HEK293 (cell line): ENCODE measurements at regions not wholly inside any gene's neighbourhood (a gene's known extent, or its start where the extent isn't known, plus 50 kb on each side); places are given as distances from the start of the nearest gene placed in this dataset.

Experiments used
- CTCF ChIA-PET: fragments of 350-600 bp; formaldehyde crosslinking; extraction: SDS; loops from one replicate; lab custom pipeline; 2021; ENCODE audit warnings: antibody characterized with exemption; lab: Yijun Ruan, JAX
- POLR2A ChIA-PET: fragments of 300-600 bp; formaldehyde crosslinking; extraction: SDS; loops from one replicate; lab custom pipeline; 2020; ENCODE audit warnings: antibody characterized with exemption, inconsistent platforms; lab: Yijun Ruan, JAX
- H3K27ac ChIP-seq: fragments of 200-500 bp; sonication (Bioruptor generic); 2 replicates; pipeline ENCODE4 v1.5.1; 2014; ENCODE audit warnings: low read depth, low read length, control low read depth, inconsistent platforms; ENCODE audit errors: extremely low read depth
- H3K36me3 ChIP-seq, 2 experiments: fragments of 200-500 bp in 1 of 2; sonication (Bioruptor generic) in 1 of 2; 1 replicate in 1 of 2; 2 replicates in 1 of 2; pipeline ENCODE4 v1.5.1; 2014 to 2017; ENCODE audit warnings: inconsistent platforms in 2 of 2, low read length in 2 of 2; ENCODE audit not compliant: control insufficient read depth in 2 of 2, insufficient read depth in 1 of 2
- H3K4me1 ChIP-seq: fragments of 200-500 bp; sonication (Bioruptor generic); 2 replicates; pipeline ENCODE4 v1.5.1; 2014; ENCODE audit warnings: mild to moderate bottlenecking, low read length, inconsistent platforms; ENCODE audit not compliant: control insufficient read depth, insufficient read depth
- H3K4me3 ChIP-seq: 2 replicates; pipeline ENCODE4 v1.5.1; 2011; ENCODE audit warnings: low read depth, mild to moderate bottlenecking, control low read depth, low read length, moderate library complexity
- H3K9me3 ChIP-seq: fragments of 200-500 bp; sonication (Bioruptor generic); 2 replicates; pipeline ENCODE4 v1.5.1; 2014; ENCODE audit warnings: low read depth, low read length, inconsistent platforms; ENCODE audit not compliant: control insufficient read depth, insufficient read depth
- GFI1B ChIP-seq: fragments of 450-650 bp; formaldehyde crosslinking; IDR thresholded peaks from 2 replicates; pipeline ENCODE4 v1.5.1; 2016; ENCODE audit warnings: missing biosample characterization, missing genetic modification characterization
- PRDM1 ChIP-seq: fragments of 450-650 bp; formaldehyde crosslinking; IDR thresholded peaks from 2 replicates; pipeline ENCODE4; 2016; ENCODE audit warnings: missing biosample characterization, missing genetic modification characterization
- RBAK ChIP-seq: fragments of 450-650 bp; formaldehyde crosslinking; IDR thresholded peaks from 2 replicates; pipeline ENCODE4 v1.5.1; 2016; ENCODE audit warnings: missing biosample characterization, missing genetic modification characterization
- SCRT2 ChIP-seq: fragments of 450-650 bp; formaldehyde crosslinking; IDR thresholded peaks from 2 replicates; pipeline ENCODE4 v1.5.1; 2016; ENCODE audit warnings: missing biosample characterization, missing genetic modification characterization
- SP2 ChIP-seq: fragments of 450-650 bp; formaldehyde crosslinking; IDR thresholded peaks from 2 replicates; pipeline ENCODE4 v1.5.1; 2016; ENCODE audit warnings: missing biosample characterization, missing genetic modification characterization
- TSHZ1 ChIP-seq: fragments of 450-650 bp; formaldehyde crosslinking; IDR thresholded peaks from 2 replicates; pipeline ENCODE4 v1.5.1; 2016; ENCODE audit warnings: missing biosample characterization, missing genetic modification characterization, borderline replicate concordance
- WT1 ChIP-seq: fragments of 450-650 bp; formaldehyde crosslinking; IDR thresholded peaks from 2 replicates; pipeline ENCODE4 v1.5.1; 2016; ENCODE audit warnings: missing biosample characterization, missing genetic modification characterization
- ZBTB10 ChIP-seq: fragments of 450-650 bp; formaldehyde crosslinking; IDR thresholded peaks from 2 replicates; pipeline ENCODE4 v1.5.1; 2016; ENCODE audit warnings: missing biosample characterization, missing genetic modification characterization
- ZNF341 ChIP-seq: fragments of 450-650 bp; formaldehyde crosslinking; IDR thresholded peaks from 2 replicates; pipeline ENCODE4; 2016; ENCODE audit warnings: low read depth, missing biosample characterization, missing genetic modification characterization
- ZNF366 ChIP-seq: fragments of 450-650 bp; formaldehyde crosslinking; conservative IDR thresholded peaks from 2 replicates; pipeline ENCODE4 v1.5.1; 2016; ENCODE audit warnings: missing biosample characterization, missing genetic modification characterization
- ZNF391 ChIP-seq: fragments of 450-650 bp; formaldehyde crosslinking; IDR thresholded peaks from 2 replicates; pipeline ENCODE4 v1.5.1; 2016; ENCODE audit warnings: low read depth, missing biosample characterization, missing genetic modification characterization, borderline replicate concordance
- ZNF501 ChIP-seq: fragments of 450-650 bp; formaldehyde crosslinking; IDR thresholded peaks from 2 replicates; pipeline ENCODE4 v1.5.1; 2016; ENCODE audit warnings: missing biosample characterization, missing genetic modification characterization
- ZNF549 ChIP-seq: fragments of 450-650 bp; IDR thresholded peaks from 2 replicates; pipeline ENCODE4 v1.5.1; 2018; ENCODE audit warnings: missing biosample characterization, missing genetic modification characterization, mild to moderate bottlenecking, inconsistent platforms, moderate library complexity
- ZNF626 ChIP-seq: fragments of 450-650 bp; sonication (Bioruptor Pico); formaldehyde crosslinking; IDR thresholded peaks from 2 replicates; pipeline ENCODE4 v1.5.1; 2018; ENCODE audit warnings: missing biosample characterization, missing genetic modification characterization, inconsistent platforms
- ZNF654 ChIP-seq: fragments of 450-650 bp; formaldehyde crosslinking; IDR thresholded peaks from 2 replicates; pipeline ENCODE4 v1.5.1; 2016; ENCODE audit warnings: low read depth, missing biosample characterization, missing genetic modification characterization
- TF ChIP-seq, protein P1 (sequence below): fragments of 450-650 bp; formaldehyde crosslinking; IDR thresholded peaks from 2 replicates; pipeline ENCODE4 v1.5.1; 2016; ENCODE audit warnings: missing biosample characterization, missing genetic modification characterization
- TF ChIP-seq, protein P2 (sequence below): fragments of 450-650 bp; formaldehyde crosslinking; IDR thresholded peaks from 2 replicates; pipeline ENCODE4 v1.5.1; 2016; ENCODE audit warnings: missing biosample characterization, missing genetic modification characterization, borderline replicate concordance
- TF ChIP-seq, protein P3 (sequence below): fragments of 450-650 bp; formaldehyde crosslinking; IDR thresholded peaks from 2 replicates; pipeline ENCODE4 v1.5.1; 2016; ENCODE audit warnings: missing biosample characterization, missing genetic modification characterization, low read depth

- CTCF ChIA-PET, result interaction anchor here (1.2 kb wide), 1 partner anchor 8 kb away, joined by 3 read pairs; no protein-coding TSS in a partner anchor
- H3K4me1 ChIP-seq, result no peaks in the 10 kb centered on the region
- H3K27ac ChIP-seq, result no peak overlapping the region
- POLR2A ChIA-PET, result no interaction called here
- TF ChIP-seq TSHZ1 (tag by site-specific recombination) (no peak), WT1 (tag by site-specific recombination) (no peak)
- H3K9me3 ChIP-seq, result no peaks in the 10 kb centered on the region
- H3K4me3 ChIP-seq, result no peak overlapping the region
- no peaks in the 10 kb centered on the region for H3K36me3 ChIP-seq
Observed at GRCh38 chr4:26060286-26060685, 146.3 kb downstream of the SMIM20 start.

GRCh38 chr4:26061248-26061986, 147.4 kb downstream of the SMIM20 start:
- CTCF ChIA-PET, result interaction anchor here (0.6 to 1.2 kb wide), 8 partner anchors 9 to 555 kb away, joined by 3 to 6 read pairs (median 4); no protein-coding TSS in a partner anchor
- POLR2A ChIA-PET, result interaction anchor here (0.6 kb wide), 1 partner anchor 69 kb away, joined by 3 read pairs; no protein-coding TSS in a partner anchor
- H3K27ac ChIP-seq, result no peak overlapping the region
- no peaks in the 10 kb centered on the region for H3K36me3 ChIP-seq
- H3K4me3 ChIP-seq, result no peak overlapping the region
- no peaks in the 10 kb centered on the region for H3K9me3 ChIP-seq
- no peaks in the 10 kb centered on the region for H3K4me1 ChIP-seq
- TF ChIP-seq RBAK (tag by site-specific recombination) (no peak), ZNF391 (no peak), ZBTB10 (tag by site-specific recombination) (no peak), ZNF366 (tag by site-specific recombination) (no peak), PRDM1 (tag by site-specific recombination) (no peak), ZNF549 (tag by site-specific recombination) (no peak), ZNF341 (no peak), SP2 (tag by site-specific recombination) (no peak), GFI1B (no peak), SCRT2 (tag by site-specific recombination) (0 out of 2 replicates have a peak, but pooled peaks have one; percentile 18), ZNF501 (no peak), ZNF626 (tag by site-specific recombination) (no peak), ZNF654 (tag by site-specific recombination) (peak; percentile 62)
- TF ChIP-seq, protein P1, sequence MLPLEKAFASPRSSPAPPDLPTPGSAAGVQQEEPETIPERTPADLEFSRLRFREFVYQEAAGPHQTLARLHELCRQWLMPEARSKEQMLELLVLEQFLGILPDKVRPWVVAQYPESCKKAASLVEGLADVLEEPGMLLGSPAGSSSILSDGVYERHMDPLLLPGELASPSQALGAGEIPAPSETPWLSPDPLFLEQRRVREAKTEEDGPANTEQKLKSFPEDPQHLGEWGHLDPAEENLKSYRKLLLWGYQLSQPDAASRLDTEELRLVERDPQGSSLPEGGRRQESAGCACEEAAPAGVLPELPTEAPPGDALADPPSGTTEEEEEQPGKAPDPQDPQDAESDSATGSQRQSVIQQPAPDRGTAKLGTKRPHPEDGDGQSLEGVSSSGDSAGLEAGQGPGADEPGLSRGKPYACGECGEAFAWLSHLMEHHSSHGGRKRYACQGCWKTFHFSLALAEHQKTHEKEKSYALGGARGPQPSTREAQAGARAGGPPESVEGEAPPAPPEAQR, result no peak
- TF ChIP-seq, protein P2, sequence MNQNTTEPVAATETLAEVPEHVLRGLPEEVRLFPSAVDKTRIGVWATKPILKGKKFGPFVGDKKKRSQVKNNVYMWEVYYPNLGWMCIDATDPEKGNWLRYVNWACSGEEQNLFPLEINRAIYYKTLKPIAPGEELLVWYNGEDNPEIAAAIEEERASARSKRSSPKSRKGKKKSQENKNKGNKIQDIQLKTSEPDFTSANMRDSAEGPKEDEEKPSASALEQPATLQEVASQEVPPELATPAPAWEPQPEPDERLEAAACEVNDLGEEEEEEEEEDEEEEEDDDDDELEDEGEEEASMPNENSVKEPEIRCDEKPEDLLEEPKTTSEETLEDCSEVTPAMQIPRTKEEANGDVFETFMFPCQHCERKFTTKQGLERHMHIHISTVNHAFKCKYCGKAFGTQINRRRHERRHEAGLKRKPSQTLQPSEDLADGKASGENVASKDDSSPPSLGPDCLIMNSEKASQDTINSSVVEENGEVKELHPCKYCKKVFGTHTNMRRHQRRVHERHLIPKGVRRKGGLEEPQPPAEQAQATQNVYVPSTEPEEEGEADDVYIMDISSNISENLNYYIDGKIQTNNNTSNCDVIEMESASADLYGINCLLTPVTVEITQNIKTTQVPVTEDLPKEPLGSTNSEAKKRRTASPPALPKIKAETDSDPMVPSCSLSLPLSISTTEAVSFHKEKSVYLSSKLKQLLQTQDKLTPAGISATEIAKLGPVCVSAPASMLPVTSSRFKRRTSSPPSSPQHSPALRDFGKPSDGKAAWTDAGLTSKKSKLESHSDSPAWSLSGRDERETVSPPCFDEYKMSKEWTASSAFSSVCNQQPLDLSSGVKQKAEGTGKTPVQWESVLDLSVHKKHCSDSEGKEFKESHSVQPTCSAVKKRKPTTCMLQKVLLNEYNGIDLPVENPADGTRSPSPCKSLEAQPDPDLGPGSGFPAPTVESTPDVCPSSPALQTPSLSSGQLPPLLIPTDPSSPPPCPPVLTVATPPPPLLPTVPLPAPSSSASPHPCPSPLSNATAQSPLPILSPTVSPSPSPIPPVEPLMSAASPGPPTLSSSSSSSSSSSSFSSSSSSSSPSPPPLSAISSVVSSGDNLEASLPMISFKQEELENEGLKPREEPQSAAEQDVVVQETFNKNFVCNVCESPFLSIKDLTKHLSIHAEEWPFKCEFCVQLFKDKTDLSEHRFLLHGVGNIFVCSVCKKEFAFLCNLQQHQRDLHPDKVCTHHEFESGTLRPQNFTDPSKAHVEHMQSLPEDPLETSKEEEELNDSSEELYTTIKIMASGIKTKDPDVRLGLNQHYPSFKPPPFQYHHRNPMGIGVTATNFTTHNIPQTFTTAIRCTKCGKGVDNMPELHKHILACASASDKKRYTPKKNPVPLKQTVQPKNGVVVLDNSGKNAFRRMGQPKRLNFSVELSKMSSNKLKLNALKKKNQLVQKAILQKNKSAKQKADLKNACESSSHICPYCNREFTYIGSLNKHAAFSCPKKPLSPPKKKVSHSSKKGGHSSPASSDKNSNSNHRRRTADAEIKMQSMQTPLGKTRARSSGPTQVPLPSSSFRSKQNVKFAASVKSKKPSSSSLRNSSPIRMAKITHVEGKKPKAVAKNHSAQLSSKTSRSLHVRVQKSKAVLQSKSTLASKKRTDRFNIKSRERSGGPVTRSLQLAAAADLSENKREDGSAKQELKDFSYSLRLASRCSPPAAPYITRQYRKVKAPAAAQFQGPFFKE, result no peak
- TF ChIP-seq, protein P3, sequence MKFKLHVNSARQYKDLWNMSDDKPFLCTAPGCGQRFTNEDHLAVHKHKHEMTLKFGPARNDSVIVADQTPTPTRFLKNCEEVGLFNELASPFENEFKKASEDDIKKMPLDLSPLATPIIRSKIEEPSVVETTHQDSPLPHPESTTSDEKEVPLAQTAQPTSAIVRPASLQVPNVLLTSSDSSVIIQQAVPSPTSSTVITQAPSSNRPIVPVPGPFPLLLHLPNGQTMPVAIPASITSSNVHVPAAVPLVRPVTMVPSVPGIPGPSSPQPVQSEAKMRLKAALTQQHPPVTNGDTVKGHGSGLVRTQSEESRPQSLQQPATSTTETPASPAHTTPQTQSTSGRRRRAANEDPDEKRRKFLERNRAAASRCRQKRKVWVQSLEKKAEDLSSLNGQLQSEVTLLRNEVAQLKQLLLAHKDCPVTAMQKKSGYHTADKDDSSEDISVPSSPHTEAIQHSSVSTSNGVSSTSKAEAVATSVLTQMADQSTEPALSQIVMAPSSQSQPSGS (tag by site-specific recombination), result no peak
